ENCODE measurements at regions not wholly inside any gene's neighbourhood (a gene's known extent, or its start where the extent isn't known, plus 50 kb on each side); places are given as distances from the start of the nearest gene placed in this dataset.

GRCh38 chr6:92110403-92110802, 1309.0 kb downstream of the EPHA7 start (continued):
- TF ChIP-seq ZBTB11 (CRISPR knock-in tag; IDR thresholded peaks at IDR 0.05), result no peak
- no peak for TF ChIP-seq CBX5 (IDR thresholded peaks at IDR 0.05; ENCODE audit: low read depth)
- no peak for TF ChIP-seq IRF3 (IDR thresholded peaks at IDR 0.05)
- no peak for TF ChIP-seq HDGF (IDR thresholded peaks at IDR 0.05)
- no peak for TF ChIP-seq SIX5 (IDR thresholded peaks at IDR 0.05; ENCODE audit: low read depth, low read length, severe bottlenecking)
- peak; percentile 36; the same call in 1 of the 2 replicates for TF ChIP-seq MTA2 (IDR thresholded peaks at IDR 0.05; ENCODE audit: low read depth)
- no peak for TF ChIP-seq USF1 (IDR thresholded peaks at IDR 0.05; ENCODE audit: borderline replicate concordance, extremely low read length, insufficient read depth, low read depth, low read length)
- no peak for TF ChIP-seq E2F8 (IDR thresholded peaks at IDR 0.05; ENCODE audit: low read depth, partially characterized antibody)
- peak; percentile 55; the same call in 1 of the 2 replicates for TF ChIP-seq DPF2 (IDR thresholded peaks at IDR 0.05)
- peak; percentile 84; the same call in 1 of the 2 replicates for TF ChIP-seq ATF7 (IDR thresholded peaks at IDR 0.05; ENCODE audit: low read depth)
- TF ChIP-seq IKZF2 (IDR thresholded peaks at IDR 0.05), result no peak
- no peak for TF ChIP-seq ZBTB33 (IDR thresholded peaks at IDR 0.05)
- no peak for TF ChIP-seq ZNF592 (IDR thresholded peaks at IDR 0.05)
- no peak for TF ChIP-seq FOS (IDR thresholded peaks at IDR 0.05; ENCODE audit: borderline replicate concordance, extremely low read depth, insufficient read length)
- no peak for TF ChIP-seq LARP7 (IDR thresholded peaks at IDR 0.05)
- no peak for TF ChIP-seq IRF4 (IDR thresholded peaks at IDR 0.05; ENCODE audit: low read depth, low read length)

All from GM12878 (cell line).